PFSK-1 (cell line): ENCODE measurements at regions not wholly inside any gene's neighbourhood (a gene's known extent, or its start where the extent isn't known, plus 50 kb on each side); places are given as distances from the start of the nearest gene placed in this dataset.

Experiments used
- FOXP2 ChIP-seq: optimal IDR thresholded peaks from 2 replicates; pipeline ENCODE3; 2011; ENCODE audit warnings: borderline replicate concordance, control low read depth, inconsistent platforms; ENCODE audit not compliant: insufficient read depth; ENCODE audit errors: extremely low read length, extremely low read depth
- POLR2AphosphoS5 ChIP-seq: IDR thresholded peaks from 2 replicates; pipeline ENCODE4 v1.6.1; 2012; ENCODE audit warnings: low read depth, mild to moderate bottlenecking, control low read depth, low read length, moderate library complexity
- SIN3A ChIP-seq: IDR thresholded peaks from 2 replicates; pipeline ENCODE4 v1.6.1; 2012; ENCODE audit warnings: mild to moderate bottlenecking, low read length, moderate library complexity, borderline replicate concordance; ENCODE audit not compliant: insufficient read depth
- TAF1 ChIP-seq: IDR thresholded peaks from 2 replicates; pipeline ENCODE4 v1.6.1; 2012; ENCODE audit warnings: low read length, control low read depth, borderline replicate concordance; ENCODE audit not compliant: insufficient read depth
- TF ChIP-seq, protein P1 (sequence below), 2 experiments: IDR thresholded peaks; 2 replicates each; pipeline versions ENCODE4 v1.6.1 to v1.8.0; 2011 to 2012; ENCODE audit warnings: low read depth in 2 of 2, low read length in 2 of 2, control low read depth in 1 of 2, inconsistent platforms in 1 of 2, mild to moderate bottlenecking in 1 of 2, moderate library complexity in 1 of 2; ENCODE audit not compliant: insufficient read depth in 1 of 2

DNA sequence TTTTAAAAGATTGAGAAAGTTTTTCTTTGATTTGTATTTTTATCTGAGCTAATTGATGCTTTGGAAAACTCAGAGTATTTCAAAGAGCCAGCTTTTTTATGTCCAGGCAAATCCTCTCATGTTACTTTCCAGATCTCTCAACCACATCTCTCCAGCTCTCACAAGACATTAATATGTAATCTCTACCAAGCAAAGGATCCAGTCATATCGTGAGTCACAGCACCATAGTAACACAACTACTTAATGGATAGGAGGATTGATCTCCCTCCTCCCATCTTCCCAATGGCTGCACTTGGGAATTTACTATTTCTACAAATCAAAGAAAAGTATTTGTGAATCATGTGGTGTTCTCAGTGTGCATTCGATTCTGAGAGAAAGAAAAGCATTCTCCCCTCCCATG, 63.3 kb downstream of the POU4F1 start:
- TF ChIP-seq TAF1 (no peak), SIN3A (no peak), FOXP2 (no peak), POLR2AphosphoS5 (no peak)
- TF ChIP-seq, protein P1, sequence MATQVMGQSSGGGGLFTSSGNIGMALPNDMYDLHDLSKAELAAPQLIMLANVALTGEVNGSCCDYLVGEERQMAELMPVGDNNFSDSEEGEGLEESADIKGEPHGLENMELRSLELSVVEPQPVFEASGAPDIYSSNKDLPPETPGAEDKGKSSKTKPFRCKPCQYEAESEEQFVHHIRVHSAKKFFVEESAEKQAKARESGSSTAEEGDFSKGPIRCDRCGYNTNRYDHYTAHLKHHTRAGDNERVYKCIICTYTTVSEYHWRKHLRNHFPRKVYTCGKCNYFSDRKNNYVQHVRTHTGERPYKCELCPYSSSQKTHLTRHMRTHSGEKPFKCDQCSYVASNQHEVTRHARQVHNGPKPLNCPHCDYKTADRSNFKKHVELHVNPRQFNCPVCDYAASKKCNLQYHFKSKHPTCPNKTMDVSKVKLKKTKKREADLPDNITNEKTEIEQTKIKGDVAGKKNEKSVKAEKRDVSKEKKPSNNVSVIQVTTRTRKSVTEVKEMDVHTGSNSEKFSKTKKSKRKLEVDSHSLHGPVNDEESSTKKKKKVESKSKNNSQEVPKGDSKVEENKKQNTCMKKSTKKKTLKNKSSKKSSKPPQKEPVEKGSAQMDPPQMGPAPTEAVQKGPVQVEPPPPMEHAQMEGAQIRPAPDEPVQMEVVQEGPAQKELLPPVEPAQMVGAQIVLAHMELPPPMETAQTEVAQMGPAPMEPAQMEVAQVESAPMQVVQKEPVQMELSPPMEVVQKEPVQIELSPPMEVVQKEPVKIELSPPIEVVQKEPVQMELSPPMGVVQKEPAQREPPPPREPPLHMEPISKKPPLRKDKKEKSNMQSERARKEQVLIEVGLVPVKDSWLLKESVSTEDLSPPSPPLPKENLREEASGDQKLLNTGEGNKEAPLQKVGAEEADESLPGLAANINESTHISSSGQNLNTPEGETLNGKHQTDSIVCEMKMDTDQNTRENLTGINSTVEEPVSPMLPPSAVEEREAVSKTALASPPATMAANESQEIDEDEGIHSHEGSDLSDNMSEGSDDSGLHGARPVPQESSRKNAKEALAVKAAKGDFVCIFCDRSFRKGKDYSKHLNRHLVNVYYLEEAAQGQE (IDR thresholded peaks at IDR 0.05; ENCODE audit: insufficient read depth in 1 of 2, low read depth in 2 of 2, low read length in 2 of 2) = no peak

DNA sequence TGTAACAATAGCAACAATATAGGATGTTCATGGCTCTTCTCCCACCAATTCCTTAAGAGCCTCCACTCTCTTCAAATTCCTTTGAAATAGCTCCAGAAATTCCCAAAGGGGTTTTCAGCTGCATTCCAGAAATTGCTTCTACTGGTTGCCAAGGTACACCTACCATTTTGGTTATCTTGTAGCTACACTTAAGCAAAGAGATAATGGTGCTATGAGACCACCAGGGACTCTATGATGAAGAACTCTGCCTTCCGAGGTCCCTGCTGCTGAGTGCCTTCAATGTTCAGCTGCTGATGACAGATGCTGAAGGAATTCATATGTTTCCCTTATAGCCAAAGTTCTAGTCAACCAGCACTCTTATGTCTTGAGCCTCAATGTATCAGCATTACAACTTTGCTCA, 78.4 kb downstream of the POU4F1 start:
- TF ChIP-seq SIN3A (no peak), POLR2AphosphoS5 (no peak), TAF1 (no peak), FOXP2 (no peak)
- TF ChIP-seq, protein P1 (IDR thresholded peaks at IDR 0.05; ENCODE audit: insufficient read depth in 1 of 2, low read depth in 2 of 2, low read length in 2 of 2) = no peak

DNA sequence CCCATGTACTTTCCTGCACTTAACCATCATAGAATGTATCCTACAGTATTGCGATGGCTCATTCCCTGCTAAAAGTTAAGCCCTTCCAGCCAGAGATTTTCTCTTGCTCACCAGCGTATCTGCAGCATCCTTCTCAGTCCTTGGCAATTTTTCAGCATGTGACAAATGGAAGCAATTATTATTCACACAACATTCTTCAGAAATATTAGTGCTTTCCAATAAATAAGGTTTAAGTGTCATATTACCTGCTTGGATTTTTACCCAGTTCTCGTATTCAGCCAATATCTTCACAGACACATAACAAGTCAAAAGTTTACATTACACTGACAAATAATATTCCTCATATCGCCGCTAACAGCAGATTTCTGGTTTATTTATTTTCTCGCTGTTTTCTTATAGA, 82.3 kb downstream of the POU4F1 start:
- TF ChIP-seq, protein P1 (IDR thresholded peaks at IDR 0.05; ENCODE audit: insufficient read depth in 1 of 2, low read depth in 2 of 2, low read length in 2 of 2) = no peak
- TF ChIP-seq POLR2AphosphoS5 (no peak), FOXP2 (no peak), TAF1 (no peak), SIN3A (no peak)

DNA sequence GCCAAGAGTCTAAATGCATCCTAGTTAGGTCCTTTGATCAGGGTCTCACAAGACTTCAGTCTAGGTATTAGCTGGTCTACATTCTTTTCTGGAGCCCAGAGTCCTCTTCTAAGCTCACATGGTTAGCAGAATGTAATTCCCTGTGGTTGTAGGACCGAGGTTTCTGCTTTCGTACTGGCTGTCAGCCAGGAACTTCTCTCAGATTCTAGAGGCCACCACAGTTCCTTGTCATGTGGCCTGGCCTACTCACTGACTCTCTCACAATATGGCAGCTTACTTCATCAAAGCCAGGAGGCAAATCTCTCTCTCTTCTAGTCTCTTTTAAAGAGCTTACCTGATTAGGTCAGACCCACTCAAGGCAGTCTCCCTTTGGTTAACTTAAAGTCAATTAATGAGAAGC, 82.9 kb downstream of the POU4F1 start:
- TF ChIP-seq FOXP2 = no peak
- no peak for TF ChIP-seq POLR2AphosphoS5
- TF ChIP-seq TAF1 = no peak
- TF ChIP-seq, protein P1 (IDR thresholded peaks at IDR 0.05; ENCODE audit: insufficient read depth in 1 of 2, low read depth in 2 of 2, low read length in 2 of 2) = no peak
- TF ChIP-seq SIN3A = no peak

DNA sequence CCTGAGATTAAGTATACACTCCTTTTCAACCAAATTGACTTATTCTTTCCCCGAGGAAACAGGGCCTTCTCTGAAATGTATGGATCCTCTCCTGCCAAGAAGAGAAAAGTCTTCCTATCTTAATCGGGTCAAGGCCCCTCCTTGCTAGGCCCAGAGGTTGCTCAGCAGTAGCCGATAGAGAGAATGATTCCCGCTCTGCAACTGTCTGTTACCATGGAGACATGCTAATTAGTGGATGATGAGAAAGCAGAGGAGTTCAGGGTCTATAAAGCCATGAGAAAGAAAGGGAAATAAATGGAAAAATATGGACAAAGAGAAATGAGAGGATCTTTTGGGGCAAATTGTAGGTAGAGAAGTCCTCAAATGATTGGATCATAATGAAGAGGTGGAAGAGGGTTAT, 103.5 kb downstream of the POU4F1 start:
- no peak for TF ChIP-seq TAF1
- TF ChIP-seq FOXP2 = no peak
- TF ChIP-seq POLR2AphosphoS5 = no peak
